GM18511 (cell line): ENCODE measurements at regions not wholly inside any gene's neighbourhood (a gene's known extent, or its start where the extent isn't known, plus 50 kb on each side); places are given as distances from the start of the nearest gene placed in this dataset.

Experiments used
- ATAC-seq: cut with Tn5 transposase; IDR thresholded peaks from one replicate; pipeline ENCODE4 v1.9.1; 2021; ENCODE audit warnings: mild to moderate bottlenecking, moderate library complexity; ENCODE audit not compliant: unreplicated experiment

GRCh38 chr4:186018261-186018660, 50.7 kb upstream of the TLR3 start:
- ATAC-seq = no peak

DNA sequence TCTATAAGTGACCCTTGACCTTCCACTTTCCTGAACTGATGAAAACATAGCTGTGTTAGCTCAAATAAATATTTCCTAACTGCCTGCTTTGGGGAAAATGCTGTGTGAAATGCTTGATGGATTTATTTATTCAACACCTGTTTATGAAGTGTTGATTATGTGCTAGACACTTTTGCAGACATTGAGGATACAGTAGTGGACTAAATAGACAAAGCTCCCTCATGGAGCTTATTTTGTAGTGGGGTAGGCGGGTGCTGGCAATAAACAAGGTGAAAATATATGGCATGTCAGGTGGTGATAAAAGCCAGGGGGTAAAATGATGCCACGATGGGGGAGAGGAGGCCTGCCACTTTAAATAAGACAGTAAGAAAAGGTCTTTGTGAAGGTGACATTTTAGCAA, 50.2 kb upstream of the TLR3 start:
- no peak for ATAC-seq
